HFF-Myc (cell line): ENCODE measurements at regions not wholly inside any gene's neighbourhood (a gene's known extent, or its start where the extent isn't known, plus 50 kb on each side); places are given as distances from the start of the nearest gene placed in this dataset.
A peak's percentile ranks its signal among the peaks of the same experiment; 100 is the strongest.
"Not testable (repeated sequence)": the region's sequence is repeated elsewhere in the genome, so short reads cannot be mapped to it uniquely, and the experiment has no call there.

Source experiments
- DNase-seq: peaks from one replicate; pipeline ENCODE4 v3.0.0-alpha.2; 2011; ENCODE audit warnings: low read depth; ENCODE audit errors: extremely low read depth
- H3K4me3 ChIP-seq: replicated peaks from 2 replicates; pipeline ENCODE4 v1.5.1; 2011; ENCODE audit warnings: low read depth, mild to moderate bottlenecking, control low read depth, low read length
- CTCF ChIP-seq: IDR thresholded peaks from 2 replicates; pipeline ENCODE4 v1.5.1; 2012; ENCODE audit warnings: mild to moderate bottlenecking, low read depth, low read length, control low read depth; ENCODE audit errors: missing control alignments

- DNase-seq, H3K4me3 ChIP-seq: not testable (repeated sequence)
Measured at GRCh38 chr6:142016666-142017065, 116.1 kb upstream of the GJE1 start.

- H3K4me3 ChIP-seq, DNase-seq: not testable (repeated sequence)
Measured at GRCh38 chr6:142015463-142015862, 117.3 kb upstream of the GJE1 start.

- no peak for TF ChIP-seq CTCF
- no peak for DNase-seq
- no peak overlapping the region for H3K4me3 ChIP-seq
Measured at GRCh38 chr6:142015011-142015410, 117.7 kb upstream of the GJE1 start.

GRCh38 chr6:142014515-142014914 lies 118.2 kb upstream of the GJE1 start:
- no peak for TF ChIP-seq CTCF
- H3K4me3 ChIP-seq: no peak overlapping the region
- DNase-seq: peak; percentile 70

GRCh38 chr6:142013875-142014495 lies 118.7 kb upstream of the GJE1 start:
- H3K4me3 ChIP-seq: no peak overlapping the region
- no peak for DNase-seq
- TF ChIP-seq CTCF: no peak

GRCh38 chr6:142013287-142013686 lies 119.4 kb upstream of the GJE1 start:
- no peak for TF ChIP-seq CTCF
- no peak overlapping the region for H3K4me3 ChIP-seq
- peak; percentile 79 for DNase-seq

- H3K4me3 ChIP-seq: no peak overlapping the region
- TF ChIP-seq CTCF: no peak
- no peak for DNase-seq
Measured at GRCh38 chr6:142011775-142012174, 121.0 kb upstream of the GJE1 start.

GRCh38 chr6:142011156-142011555 lies 121.6 kb upstream of the GJE1 start:
- no peak overlapping the region for H3K4me3 ChIP-seq
- DNase-seq: no peak
- TF ChIP-seq CTCF: no peak
